ENCODE measurements at regions not wholly inside any gene's neighbourhood (a gene's known extent, or its start where the extent isn't known, plus 50 kb on each side); places are given as distances from the start of the nearest gene placed in this dataset.

DNA sequence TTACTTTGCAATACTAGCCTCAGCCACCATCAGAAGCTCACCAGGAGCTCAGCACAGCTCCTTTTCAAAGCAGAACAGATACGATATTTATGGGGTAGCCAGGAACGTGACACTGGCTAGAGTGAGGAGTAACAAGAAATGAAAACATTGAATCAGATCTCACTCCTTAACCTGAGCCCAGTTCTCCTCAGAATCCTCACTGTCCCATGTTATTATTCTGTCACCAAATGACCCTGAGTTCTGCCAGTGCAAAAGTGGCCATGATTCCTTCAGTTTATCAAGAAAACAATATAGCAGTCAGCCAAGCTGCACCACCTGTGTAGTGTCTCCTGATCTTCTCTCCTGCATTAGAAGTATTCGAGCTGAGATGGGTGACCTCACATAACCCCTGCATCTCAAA, 956.7 kb downstream of the TUSC7 start:
- TF ChIP-seq CTCF (IDR thresholded peaks at IDR 0.05; ENCODE audit: low read depth, low read length) (no peak), POLR2A (IDR thresholded peaks at IDR 0.05; ENCODE audit: extremely low read depth, insufficient read length) (no peak), MYC (IDR thresholded peaks at IDR 0.05; ENCODE audit: low read depth, low read length) (no peak)
